Ishikawa (cell line): ENCODE measurements at regions not wholly inside any gene's neighbourhood (a gene's known extent, or its start where the extent isn't known, plus 50 kb on each side); places are given as distances from the start of the nearest gene placed in this dataset.

Experiments
- CEBPB ChIP-seq: IDR thresholded peaks from 2 replicates; pipeline ENCODE4 v1.6.1; 2012
- CREB1 ChIP-seq: IDR thresholded peaks from 2 replicates; pipeline ENCODE4 v1.6.1; 2012; ENCODE audit warnings: low read depth
- EGR1 ChIP-seq: IDR thresholded peaks from 2 replicates; pipeline ENCODE4 v1.6.1; 2012
- EP300 ChIP-seq: IDR thresholded peaks from 2 replicates; pipeline ENCODE4 v1.6.1; 2012; ENCODE audit warnings: borderline replicate concordance
- FOXM1 ChIP-seq: IDR thresholded peaks from 2 replicates; pipeline ENCODE4 v1.6.1; 2012; ENCODE audit warnings: low read depth, borderline replicate concordance
- NFIC ChIP-seq: IDR thresholded peaks from 2 replicates; pipeline ENCODE4 v1.6.1; 2012
- RAD21 ChIP-seq: IDR thresholded peaks from 2 replicates; pipeline ENCODE4 v1.6.1; 2012; ENCODE audit warnings: low read depth
- TAF1 ChIP-seq: IDR thresholded peaks from 2 replicates; pipeline ENCODE4 v1.6.1; 2012; ENCODE audit warnings: low read depth, mild to moderate bottlenecking
- TCF12 ChIP-seq: IDR thresholded peaks from 2 replicates; pipeline ENCODE4 v1.6.1; 2012; ENCODE audit warnings: low read depth
- TEAD4 ChIP-seq: IDR thresholded peaks from 2 replicates; pipeline ENCODE4 v1.6.1; 2012
- USF1 ChIP-seq: IDR thresholded peaks from 2 replicates; pipeline ENCODE4 v1.6.1; 2012
- YY1 ChIP-seq: IDR thresholded peaks from 2 replicates; pipeline ENCODE4 v1.6.1; 2012; ENCODE audit warnings: low read depth
- ZBTB7A ChIP-seq: IDR thresholded peaks from 2 replicates; pipeline ENCODE4 v1.6.1; 2012; ENCODE audit warnings: low read depth
- TF ChIP-seq, protein P1 (sequence below): IDR thresholded peaks from 2 replicates; pipeline ENCODE4 v1.6.1; 2012
- TF ChIP-seq, protein P2 (sequence below): IDR thresholded peaks from 2 replicates; pipeline ENCODE4 v1.6.1; 2012; ENCODE audit warnings: low read depth, mild to moderate bottlenecking

- TF ChIP-seq TCF12 (no peak), ZBTB7A (no peak), USF1 (no peak), TAF1 (no peak), CEBPB (no peak), TEAD4 (no peak), YY1 (no peak), CREB1 (no peak), FOXM1 (no peak), EGR1 (no peak), RAD21 (no peak), EP300 (no peak), NFIC (no peak)
- TF ChIP-seq, protein P1, sequence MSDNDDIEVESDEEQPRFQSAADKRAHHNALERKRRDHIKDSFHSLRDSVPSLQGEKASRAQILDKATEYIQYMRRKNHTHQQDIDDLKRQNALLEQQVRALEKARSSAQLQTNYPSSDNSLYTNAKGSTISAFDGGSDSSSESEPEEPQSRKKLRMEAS: no peak
- TF ChIP-seq, protein P2, sequence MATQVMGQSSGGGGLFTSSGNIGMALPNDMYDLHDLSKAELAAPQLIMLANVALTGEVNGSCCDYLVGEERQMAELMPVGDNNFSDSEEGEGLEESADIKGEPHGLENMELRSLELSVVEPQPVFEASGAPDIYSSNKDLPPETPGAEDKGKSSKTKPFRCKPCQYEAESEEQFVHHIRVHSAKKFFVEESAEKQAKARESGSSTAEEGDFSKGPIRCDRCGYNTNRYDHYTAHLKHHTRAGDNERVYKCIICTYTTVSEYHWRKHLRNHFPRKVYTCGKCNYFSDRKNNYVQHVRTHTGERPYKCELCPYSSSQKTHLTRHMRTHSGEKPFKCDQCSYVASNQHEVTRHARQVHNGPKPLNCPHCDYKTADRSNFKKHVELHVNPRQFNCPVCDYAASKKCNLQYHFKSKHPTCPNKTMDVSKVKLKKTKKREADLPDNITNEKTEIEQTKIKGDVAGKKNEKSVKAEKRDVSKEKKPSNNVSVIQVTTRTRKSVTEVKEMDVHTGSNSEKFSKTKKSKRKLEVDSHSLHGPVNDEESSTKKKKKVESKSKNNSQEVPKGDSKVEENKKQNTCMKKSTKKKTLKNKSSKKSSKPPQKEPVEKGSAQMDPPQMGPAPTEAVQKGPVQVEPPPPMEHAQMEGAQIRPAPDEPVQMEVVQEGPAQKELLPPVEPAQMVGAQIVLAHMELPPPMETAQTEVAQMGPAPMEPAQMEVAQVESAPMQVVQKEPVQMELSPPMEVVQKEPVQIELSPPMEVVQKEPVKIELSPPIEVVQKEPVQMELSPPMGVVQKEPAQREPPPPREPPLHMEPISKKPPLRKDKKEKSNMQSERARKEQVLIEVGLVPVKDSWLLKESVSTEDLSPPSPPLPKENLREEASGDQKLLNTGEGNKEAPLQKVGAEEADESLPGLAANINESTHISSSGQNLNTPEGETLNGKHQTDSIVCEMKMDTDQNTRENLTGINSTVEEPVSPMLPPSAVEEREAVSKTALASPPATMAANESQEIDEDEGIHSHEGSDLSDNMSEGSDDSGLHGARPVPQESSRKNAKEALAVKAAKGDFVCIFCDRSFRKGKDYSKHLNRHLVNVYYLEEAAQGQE: no peak
These were observed 532.6 kb upstream of the CCDC54 start for GRCh38 chr3:106844638-106845037.

DNA sequence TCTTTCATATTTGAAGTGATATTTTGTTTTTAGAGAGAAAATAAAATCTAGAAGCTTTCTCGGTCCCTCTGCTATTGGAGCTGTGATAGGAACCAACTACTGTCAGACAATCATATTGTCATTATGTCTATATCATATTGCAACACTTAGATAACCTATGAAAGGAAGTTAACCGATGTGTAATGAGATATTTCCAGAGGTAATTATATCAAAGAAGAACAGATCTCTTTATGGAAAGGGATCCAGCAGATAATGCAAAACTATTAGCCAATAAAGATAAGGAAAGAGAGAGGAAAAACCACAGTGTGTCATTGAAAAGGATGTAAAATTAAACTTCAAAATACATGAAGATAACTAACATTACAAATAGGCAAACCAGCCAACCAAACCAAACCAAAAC, 529.1 kb upstream of the CCDC54 start:
- TF ChIP-seq EGR1 (no peak), USF1 (no peak), RAD21 (no peak), EP300 (no peak), YY1 (no peak), TEAD4 (no peak), FOXM1 (no peak), CREB1 (no peak), TAF1 (no peak)
- TF ChIP-seq, protein P1: no peak
- TF ChIP-seq, protein P2: no peak

DNA sequence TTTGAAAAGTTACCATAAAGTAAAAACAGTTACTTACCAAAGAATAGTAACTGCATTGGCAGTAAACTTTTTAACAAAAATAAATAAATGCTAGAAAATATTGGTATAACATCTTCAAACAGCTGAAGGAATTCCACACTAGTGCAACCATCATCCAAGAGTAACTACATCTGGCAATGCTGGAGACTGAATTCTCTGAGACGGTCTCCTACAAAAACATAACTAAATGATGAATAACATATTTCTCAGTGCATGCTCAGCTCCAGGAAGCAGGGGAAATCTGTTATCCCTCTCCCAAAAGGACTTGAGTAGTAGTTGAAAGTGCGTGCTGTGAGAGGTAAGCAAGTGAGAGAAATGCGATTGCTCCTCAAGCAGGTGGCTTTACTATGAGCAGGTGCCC, 526.8 kb upstream of the CCDC54 start:
- no peak for TF ChIP-seq TCF12
- TF ChIP-seq TEAD4: no peak
- no peak for TF ChIP-seq RAD21
- no peak for TF ChIP-seq YY1
- TF ChIP-seq ZBTB7A: no peak
- no peak for TF ChIP-seq FOXM1
- TF ChIP-seq TAF1: no peak
- no peak for TF ChIP-seq CEBPB
- no peak for TF ChIP-seq EGR1
- TF ChIP-seq EP300: no peak
- TF ChIP-seq, protein P2: no peak
- no peak for TF ChIP-seq NFIC
- no peak for TF ChIP-seq CREB1

GRCh38 chr3:106860182-106860581, 517.1 kb upstream of the CCDC54 start:
- TF ChIP-seq CREB1: no peak
- TF ChIP-seq, protein P2: no peak
- TF ChIP-seq USF1: no peak
- no peak for TF ChIP-seq NFIC
- TF ChIP-seq ZBTB7A: no peak
